Activated CD4-positive, alpha-beta T cell treated with anti-CD3 and anti-CD28 coated beads, Interleukin-2, amount 50 U/mL, for 4 hours (primary cell): ENCODE measurements at regions not wholly inside any gene's neighbourhood (a gene's known extent, or its start where the extent isn't known, plus 50 kb on each side); places are given as distances from the start of the nearest gene placed in this dataset.

Experiments
- DNase-seq, 2 experiments: peaks; one replicate each; pipeline ENCODE4 v3.0.0-alpha.2; 2020

DNA sequence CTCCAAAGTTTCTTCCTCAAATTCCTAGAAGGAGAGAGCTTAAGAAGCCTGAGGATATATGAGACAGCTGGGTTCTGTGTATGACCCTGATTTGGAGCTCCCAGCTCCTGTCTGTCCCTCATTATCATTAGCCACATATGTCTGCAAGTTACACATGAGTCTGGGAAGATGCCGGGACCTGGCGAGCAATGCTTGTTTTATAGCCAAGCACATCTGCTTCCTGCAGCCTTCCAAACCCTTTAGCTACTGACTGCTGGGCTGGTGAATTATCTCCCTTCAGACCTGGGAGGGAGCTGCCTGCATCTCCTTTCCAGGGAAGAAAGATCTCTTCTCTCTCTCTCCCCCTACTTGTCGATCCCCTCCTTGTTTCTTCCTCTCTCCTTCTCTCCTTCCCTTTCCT is 556.7 kb upstream of the BOD1L1 start:
- no peak for DNase-seq

DNA sequence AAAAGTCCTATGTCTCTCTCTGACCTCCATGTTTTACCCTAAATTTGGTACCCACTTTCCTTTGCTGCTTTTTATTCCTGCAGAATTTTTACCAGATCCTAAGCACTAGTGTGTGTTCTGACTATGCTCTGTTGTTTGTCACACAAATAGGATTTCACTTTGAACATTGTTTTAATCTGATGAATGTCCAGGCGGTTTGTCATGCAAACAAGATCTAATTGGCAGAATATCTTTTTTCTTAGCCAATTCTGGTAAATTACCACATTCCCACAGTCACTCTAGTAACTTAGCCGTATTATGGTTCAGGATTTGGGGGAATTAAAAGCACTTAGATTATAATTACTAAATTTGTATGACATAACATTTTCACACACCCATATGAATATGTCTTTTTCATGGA is 557.2 kb upstream of the BOD1L1 start:
- DNase-seq: no peak

DNA sequence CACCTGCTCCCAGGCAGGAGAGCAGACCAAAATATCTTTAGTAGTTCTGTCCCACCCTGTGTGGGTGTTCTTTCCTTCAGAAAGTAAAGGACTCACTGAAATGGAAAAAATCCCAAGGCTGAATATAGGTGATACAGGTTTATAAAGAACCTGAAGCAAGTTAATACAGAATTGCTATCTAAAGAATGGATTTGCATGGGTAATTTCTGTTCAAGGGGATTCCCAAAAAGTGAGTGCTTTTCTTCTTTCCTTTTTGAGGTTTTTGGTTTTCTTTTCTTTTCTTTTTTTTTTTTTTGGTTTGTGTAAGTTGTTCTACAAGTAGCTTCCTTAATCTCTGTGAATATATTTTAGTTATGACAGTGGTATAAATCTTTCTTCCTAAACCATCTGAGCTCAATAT is 560.7 kb upstream of the BOD1L1 start:
- no peak for DNase-seq

DNA sequence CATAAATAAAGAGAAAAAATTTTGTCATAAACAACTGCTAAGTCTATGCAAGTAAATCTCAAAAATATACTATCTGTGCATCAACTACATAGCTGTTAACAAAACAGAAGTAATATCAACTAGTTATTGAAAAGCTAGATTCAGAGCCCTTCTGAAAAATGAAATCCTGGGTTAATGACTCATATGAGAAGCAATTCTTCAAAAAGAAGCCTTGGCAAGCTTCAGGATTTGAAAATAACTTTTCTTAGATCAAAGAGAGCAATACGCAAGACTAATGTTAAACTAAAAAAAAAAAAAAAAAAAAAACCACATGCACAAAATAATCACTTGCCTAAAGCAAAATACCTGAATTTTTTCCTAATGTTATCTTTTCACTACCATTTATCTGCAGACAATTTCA is 566.1 kb upstream of the BOD1L1 start:
- DNase-seq: no peak

DNA sequence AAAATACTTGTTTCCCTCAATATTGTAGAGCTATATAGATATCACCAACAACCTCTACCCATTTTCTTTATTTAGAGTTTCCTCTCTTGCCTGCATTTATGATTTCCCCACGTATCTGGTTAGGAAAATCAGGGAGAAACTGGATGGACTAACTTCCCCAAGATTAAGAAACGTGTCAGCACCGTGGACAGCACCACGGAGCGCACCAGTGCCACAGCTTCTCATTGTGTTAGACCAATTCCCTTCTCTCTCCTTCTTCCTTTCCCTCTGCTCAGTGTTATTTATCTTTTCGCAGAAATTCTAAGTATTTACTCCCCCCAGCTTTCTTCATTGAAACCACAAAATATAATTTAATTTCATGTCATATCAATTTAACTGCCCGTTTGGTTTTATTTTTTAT is 568.6 kb upstream of the BOD1L1 start:
- no peak for DNase-seq

DNA sequence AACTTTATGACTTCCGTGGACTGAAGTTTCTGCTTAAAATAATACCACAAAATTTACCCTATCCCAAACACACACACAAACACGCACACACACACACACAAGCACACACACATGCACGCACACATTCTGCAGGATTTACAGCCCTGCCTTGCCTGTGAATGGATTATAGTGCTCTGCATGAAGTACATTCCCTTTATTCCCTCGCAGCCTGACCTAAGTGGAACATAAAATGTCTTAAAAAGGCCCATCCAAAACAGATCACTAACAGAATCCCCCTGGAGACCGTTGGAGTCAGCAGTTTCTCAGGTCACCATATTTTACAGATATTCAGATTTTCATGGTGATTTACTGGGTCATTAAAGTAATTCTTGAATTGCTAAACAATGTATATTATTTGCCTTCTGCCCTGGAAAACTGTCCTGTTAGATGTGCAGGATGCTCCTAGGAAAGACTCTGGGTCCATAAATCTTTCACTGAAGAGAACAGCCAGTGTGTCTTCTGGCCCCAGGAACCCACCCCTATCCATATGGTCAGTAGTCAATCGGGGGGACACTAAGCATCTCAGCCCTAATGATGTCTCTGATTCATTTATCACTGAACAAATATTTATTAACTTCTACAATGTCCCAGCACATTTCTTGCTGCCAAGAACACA is 587.7 kb upstream of the BOD1L1 start:
- DNase-seq: no peak

DNA sequence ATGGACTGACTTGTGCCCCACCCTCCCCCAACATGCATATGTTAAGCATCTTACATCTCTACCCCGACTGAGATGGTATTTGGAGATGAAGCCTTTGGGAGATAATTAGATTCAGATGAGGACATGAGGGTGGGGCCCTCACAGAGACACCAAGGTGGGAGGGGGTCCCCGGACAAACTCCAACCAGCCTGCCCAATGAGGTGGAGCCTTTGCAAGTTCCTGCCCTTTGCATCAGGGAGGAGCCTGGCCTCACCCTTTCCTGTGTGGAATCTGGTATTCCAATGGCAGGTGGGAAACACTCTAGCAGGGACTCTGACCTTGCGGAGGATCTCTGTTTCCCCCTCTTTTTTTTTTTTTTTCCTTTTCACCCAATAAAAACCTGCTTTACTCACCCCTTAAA is 589.9 kb upstream of the BOD1L1 start:
- DNase-seq: no peak

DNA sequence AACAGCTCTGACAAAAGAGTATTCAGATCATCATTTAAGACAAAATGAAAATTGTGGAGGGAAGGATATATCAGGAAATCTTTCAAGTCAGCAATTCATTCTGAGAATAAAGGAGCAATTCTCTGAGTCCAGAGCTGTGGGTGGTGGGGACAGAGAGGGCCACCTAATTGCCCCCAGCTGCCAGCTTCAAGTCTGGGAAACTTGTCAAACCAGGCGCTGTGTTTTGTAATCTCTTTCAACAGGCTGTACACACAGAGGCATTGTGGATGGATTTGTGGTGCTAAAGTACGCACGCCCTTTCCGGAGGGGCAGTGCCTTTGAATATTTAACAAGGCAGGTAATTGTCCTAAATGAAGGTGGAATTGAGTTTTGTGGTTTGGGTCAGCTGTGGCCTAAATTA is 591.1 kb upstream of the BOD1L1 start:
- no peak for DNase-seq

DNA sequence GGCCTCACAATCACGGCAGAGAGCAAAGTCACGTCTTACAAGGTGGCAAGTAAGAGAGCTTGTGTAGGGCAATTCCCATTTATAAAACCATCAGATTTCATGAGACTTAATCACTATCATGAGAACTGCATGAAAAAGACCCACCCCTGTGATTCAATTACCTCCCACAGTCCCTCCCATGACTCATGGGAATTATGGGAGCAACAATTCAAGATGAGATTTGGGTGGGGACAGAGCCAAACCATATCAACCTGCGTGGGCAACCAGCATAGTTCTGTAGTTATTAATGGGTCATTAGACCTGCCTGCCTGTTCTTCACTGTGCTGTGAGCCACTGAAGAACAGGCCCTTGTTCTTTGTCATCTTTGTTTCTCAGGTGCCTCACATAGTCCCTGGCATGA is 593.7 kb upstream of the BOD1L1 start:
- no peak for DNase-seq

DNA sequence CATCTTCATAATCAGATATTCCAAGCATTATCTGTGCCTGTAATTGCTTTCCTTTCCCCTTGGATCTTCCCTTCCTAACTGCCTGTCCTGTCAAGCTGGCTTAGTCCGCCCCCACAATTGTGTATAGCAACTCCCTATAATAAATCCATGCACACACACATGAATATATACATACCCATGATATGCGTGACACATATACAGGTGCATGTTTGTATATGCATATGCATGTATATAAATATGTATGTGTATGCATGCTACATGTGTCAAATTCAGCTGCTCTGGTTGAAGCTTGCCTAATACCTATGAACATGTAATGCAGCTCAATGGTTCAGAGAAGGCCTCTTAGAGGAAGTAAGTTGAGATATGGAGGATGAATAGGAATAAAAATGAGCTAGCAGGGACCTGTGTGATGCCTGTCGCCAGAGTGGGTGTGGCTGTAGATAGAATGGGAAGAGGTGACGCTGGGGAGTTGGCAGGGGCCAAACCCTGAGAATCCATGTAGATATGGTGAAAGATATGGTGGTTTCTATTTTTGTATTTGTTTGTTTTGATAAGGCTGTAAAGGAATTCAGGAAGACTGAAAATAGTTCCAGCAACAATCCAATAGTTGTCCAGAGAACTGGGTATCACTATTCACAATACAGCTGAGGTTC is 595.0 kb upstream of the BOD1L1 start:
- DNase-seq: no peak

DNA sequence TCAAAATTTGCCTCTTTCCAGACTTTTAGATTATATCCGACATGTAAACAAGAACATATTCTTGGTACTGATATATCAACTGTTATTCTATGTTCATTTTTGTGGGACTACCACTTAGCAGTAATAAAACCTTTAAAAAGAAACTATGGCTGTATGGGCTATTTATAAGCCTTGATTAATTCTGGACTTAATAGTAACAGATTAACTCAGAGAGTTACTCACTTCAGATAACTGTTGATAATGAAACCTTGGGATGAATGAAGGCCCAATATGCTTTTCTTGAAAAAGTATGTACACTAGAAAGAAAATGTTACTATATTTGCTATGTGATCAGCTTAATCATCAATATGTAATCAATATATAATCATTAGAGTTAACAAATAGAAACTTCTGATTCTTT is 595.9 kb upstream of the BOD1L1 start:
- DNase-seq: no peak

DNA sequence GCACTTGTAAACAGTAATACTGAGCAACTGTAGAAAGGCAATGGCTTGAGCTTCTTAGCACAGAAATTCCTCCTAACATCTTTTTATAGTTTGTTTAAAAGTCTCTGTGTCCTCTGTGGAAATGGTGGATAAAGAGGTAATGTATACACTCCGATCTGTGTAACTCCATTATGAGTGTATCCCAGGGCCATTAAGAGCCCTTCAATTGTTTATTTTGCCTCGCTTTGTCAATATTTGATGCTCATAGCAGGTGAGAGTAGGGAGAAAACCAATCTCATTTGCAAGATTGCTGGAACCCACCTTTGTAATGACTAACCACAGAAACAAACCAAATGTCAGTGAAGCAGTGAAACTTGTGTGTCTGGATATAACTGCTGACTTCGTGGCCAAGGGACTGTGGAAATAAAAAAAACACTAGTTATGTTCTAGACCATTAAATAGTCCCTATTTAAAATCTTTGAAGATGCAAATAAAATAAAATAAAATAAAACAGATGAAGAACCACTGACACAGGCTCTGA is 598.2 kb upstream of the BOD1L1 start:
- no peak for DNase-seq

DNA sequence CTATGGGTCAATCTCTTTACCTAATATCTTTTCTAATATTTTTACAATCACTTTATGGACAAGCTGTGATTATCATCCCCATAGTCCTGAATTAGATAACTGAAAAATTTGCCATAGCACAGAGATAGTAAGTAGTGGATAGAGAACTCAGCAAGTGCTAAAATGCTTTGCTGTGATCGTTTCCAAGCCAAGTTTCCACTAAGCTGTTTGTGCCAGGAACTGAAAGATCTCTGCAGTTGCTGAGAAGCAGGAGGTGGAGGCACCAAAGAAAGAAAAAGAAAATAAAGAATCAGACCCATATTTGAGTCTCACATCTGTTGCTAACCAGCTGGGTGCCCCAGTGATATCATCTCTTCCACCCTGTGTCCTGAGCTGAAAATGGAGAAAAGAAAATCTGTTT is 605.6 kb upstream of the BOD1L1 start:
- no peak for DNase-seq

DNA sequence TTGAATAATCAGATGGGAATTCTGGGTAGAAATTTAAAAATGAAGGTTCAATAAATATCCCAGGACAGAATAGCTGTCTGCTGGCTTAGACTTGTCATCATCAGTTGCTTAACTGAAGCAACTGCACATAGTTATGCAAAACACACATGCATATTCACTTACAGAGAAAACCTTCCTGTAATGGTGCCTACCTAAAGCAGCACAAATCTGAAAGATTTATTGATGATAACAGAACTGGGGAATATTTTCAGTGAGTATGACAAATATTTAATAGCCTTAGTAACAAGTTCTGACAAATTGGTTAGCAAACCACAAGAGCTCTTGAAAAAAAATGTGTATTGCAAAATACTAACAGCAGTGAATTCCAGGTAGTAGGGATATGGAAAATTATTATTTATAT is 606.8 kb upstream of the BOD1L1 start:
- no peak for DNase-seq

DNA sequence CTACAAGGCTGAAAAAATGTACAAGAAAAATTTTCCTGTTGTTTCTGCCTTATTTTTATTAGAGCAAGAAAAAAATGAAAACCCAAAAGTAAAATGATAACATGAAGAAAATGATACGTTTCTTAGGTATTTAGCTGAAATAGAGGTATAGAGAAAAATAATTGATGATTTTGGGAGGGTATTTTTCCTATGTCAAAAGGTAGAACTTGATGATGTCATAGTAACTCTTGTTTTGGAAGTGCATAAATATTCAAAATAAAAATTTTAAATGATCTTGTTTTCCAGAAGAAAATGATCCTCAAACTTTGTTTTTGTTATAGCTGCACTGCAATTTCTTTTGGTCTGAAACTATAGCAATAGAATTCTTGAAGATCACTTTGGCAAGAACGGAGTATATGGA is 608.8 kb upstream of the BOD1L1 start:
- no peak for DNase-seq

DNA sequence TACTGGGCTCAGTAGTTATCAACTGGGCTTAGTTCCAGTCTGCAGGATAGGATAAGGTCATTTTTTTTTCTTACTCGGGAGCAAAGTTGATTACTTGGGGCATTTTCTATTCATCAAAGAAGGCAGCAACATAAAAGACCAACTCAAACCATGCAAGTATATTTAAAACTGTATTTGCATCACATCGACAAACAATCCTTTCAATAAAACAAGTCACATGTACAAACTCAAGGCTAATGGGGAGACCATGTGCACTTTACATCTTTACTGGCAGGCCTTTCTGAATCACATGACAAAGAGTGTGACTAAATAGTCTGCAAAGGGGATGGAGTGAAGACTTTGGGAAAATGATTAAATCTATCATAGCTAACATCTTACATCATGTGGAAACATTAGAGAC is 610.4 kb upstream of the BOD1L1 start:
- no peak for DNase-seq

DNA sequence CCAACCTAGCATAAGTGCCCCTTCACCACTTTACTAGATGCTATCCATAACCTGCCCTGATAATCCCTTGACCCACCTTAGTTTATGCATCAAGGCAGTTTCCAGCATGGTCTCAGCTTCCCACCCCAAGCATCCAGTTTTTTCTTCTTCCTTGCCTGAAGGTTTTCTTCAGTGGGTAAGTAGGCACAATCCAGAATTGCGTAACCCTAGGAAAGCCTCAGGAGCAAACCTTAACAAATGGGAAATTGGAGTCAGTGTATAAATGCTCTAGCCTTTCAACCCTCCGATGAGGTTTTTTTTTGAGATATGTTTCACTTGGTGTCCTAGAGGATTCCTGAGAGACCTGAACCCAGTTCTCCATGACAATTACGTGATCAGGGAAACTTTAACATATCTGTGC is 614.0 kb upstream of the BOD1L1 start:
- no peak for DNase-seq

DNA sequence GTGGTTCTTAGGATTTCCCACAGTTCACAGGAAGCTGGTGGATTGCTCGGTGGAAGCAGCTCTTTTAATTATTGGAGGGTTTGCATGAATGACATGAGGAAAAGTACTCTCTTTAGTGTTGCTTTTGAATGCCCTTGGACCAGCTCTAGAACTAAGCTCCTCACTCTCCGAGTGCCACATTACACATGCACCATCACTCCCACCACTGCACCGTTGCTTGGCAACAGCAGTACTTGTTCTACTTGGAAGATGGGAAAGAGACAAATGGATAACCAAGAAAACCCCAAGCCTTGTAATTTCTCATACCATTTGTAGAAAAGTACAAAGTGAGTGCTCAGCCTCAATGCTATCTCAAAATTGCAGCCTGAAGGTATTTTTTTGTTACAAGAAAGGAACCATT is 620.2 kb upstream of the BOD1L1 start:
- DNase-seq: no peak

DNA sequence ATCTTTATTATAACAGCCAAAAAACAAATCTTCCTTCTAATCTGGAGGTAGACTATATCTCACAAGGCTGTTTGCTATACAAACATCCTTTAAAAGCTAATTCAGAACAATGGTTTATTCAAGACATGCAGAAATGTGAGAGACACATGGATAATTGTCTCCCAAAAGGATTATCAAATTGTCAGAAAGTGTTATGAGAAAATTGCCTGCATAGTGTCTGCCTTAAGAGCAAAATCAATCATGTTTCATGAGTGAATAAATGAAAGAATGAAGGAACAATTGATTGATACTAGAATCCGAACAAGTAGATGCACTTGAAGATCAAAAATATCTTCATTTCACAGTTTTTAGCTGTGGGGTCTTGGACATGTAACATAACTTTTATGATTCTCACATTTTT is 621.7 kb upstream of the BOD1L1 start:
- no peak for DNase-seq

DNA sequence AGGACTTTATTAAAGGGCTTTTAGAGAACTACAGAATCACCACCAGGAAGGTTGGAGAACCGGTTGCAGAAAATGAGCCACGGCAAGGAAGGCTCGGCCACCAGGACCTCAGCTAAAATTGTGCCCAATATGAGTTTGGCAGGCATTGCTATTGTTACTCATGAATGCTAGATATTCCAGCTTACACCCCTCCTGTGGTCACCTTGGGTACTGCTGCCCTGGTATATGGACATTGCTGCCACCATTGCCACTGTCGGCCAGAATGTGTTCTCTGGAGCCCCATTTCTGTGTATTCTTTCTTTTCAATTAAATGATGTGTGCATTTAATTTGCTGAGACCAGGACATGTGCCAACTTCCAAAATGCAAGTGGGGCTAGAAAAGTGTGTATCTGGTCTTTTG is 626.7 kb upstream of the BOD1L1 start:
- no peak for DNase-seq

DNA sequence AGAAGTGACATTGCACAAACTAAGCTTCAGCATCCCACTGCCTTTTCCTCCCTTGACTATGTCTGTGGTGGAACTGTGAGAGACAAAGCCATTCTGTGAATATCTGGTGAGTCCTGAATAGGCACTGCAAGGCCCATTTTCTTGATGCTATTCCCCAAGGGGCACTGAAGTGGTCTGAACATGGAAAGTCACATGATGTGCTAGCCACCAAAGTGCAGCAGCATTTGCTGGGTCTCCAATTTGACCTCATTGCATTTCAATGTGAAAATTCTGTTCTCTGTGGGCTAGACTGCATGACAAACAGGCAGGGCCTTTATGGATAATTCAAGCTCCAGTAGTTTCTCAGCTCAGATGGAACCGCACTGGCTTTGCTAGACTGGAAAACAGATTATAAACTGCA is 627.4 kb upstream of the BOD1L1 start:
- DNase-seq: no peak

DNA sequence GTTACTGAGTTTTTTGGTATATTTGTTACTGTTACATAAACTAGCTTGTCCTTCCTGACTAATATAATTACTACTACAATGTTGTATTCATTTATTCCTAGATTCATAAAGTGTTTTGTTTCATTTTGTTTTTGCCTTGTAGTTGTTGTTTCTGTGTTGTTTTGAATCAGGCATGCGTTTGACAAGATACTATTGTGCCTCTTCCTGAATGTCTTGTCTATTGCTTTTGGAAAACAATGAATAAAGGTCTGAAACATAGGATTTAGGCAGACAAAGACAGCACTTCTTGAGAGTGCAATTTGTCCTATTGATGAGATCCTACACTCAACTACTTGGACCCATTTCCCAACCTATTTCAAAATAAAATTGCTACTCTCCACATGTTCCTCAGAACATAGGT is 630.4 kb upstream of the BOD1L1 start:
- no peak for DNase-seq

DNA sequence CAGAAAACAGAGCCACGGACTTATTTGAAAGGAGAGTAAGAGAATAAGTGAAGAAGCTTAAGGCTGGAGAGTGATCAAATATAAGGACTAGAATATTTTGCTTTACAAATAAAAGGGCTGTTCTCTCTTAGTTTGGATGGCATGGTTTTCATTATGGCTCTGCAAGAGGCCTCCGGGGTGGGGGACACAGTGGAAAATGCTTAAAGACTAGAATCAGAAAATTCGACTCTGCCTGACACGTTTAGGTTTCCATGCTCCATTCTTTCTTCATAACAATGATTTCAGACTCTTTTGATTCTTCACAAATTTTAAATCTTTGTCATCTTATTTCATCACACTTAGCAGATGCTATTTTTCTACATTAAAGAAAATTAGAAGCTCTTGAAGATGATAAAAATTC is 632.4 kb upstream of the BOD1L1 start:
- no peak for DNase-seq

DNA sequence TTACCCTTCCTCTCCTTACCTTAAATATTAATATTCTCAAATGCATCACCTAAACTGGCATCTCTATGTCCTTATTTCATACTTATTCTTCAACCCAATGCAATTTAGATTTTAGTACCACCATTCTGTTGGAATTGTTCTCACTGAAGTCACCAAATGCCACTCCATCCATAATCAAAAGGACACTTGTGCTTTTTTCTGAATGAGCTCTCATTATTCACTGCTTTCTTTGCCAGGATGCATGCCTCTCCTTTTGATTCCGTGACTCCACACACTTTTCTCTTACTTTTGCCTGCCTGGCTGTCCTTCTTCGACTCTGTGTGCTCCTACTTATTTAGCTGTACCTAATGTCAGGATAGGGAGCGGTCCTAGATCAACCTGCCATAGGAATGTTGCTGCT is 633.1 kb upstream of the BOD1L1 start:
- DNase-seq: no peak

DNA sequence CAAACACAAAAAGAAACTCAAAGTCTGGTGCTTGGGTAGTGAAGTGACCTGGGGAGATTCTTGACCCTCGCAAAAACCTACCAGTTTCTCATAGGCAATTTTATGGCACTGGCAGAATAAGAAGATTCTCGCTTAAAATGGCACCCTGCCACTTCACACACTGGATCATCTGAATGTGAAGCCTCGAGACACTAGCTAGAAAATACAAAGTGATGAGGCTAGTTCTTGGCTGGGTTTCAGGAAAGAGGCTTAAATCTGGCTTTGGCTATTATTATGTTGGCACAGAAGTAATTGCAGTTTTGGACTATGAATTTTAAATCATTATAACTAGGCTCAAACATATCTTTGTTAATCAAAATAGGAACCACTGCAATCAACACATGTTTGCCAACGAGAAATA is 634.7 kb upstream of the BOD1L1 start:
- DNase-seq: no peak
